ENCODE measurements at regions not wholly inside any gene's neighbourhood (a gene's known extent, or its start where the extent isn't known, plus 50 kb on each side); places are given as distances from the start of the nearest gene placed in this dataset.

- H3K4me2 ChIP-seq (ENCODE audit: low read length), result peak overlapping the region; percentile 56
- no peaks in the 10 kb centered on the region for H3K9me3 ChIP-seq (ENCODE audit: low read length)
- peaks cover 5% of the 10 kb centered on the region; the same call in 1 of the 2 replicates for H3F3A ChIP-seq (ENCODE audit: insufficient read depth, low read length)
- H3K79me2 ChIP-seq (ENCODE audit: insufficient read depth, low read length), result no peaks in the 10 kb centered on the region
- H2AFZ ChIP-seq (ENCODE audit: low read length), result no peak overlapping the region
- peak overlapping the region; percentile 90 for H3K27ac ChIP-seq (ENCODE audit: low read depth, low read length, poor library complexity, severe bottlenecking)
- H3K9ac ChIP-seq (ENCODE audit: low read length), result peak overlapping the region; percentile 23; the same call in 1 of the 2 replicates
- H3K27me3 ChIP-seq (ENCODE audit: insufficient read depth, low read length), result no peaks in the 10 kb centered on the region
- no peaks in the 10 kb centered on the region for H4K20me1 ChIP-seq (ENCODE audit: insufficient read depth, low read length)
- peak overlapping the region; percentile 29 for H3K4me3 ChIP-seq (ENCODE audit: low read depth, low read length, poor library complexity, severe bottlenecking)
- no peaks in the 10 kb centered on the region for H3K9me2 ChIP-seq (ENCODE audit: low read depth, low read length)
- TF ChIP-seq EZH2 (IDR thresholded peaks at IDR 0.05; ENCODE audit: borderline replicate concordance, low read length), result no peak
- TF ChIP-seq CTCF (IDR thresholded peaks at IDR 0.05; ENCODE audit: low read length), result no peak
- no peaks in the 10 kb centered on the region for H3K36me3 ChIP-seq (ENCODE audit: insufficient read depth, low read length)
- peaks cover 50% of the 10 kb centered on the region for H3K4me1 ChIP-seq (ENCODE audit: insufficient read depth, low read length, severe bottlenecking)
Measured at GRCh38 chr14:49959822-49960408, 67.0 kb downstream of the ARF6 start.

- H3K36me3 ChIP-seq (ENCODE audit: insufficient read depth, low read length), result no peaks in the 10 kb centered on the region
- no peaks in the 10 kb centered on the region for H3K27me3 ChIP-seq (ENCODE audit: insufficient read depth, low read length)
- peak overlapping the region; percentile 90 for H3K27ac ChIP-seq (ENCODE audit: low read depth, low read length, poor library complexity, severe bottlenecking)
- H3K79me2 ChIP-seq (ENCODE audit: insufficient read depth, low read length), result no peaks in the 10 kb centered on the region
- TF ChIP-seq CTCF (IDR thresholded peaks at IDR 0.05; ENCODE audit: low read length) (no peak), EZH2 (IDR thresholded peaks at IDR 0.05; ENCODE audit: borderline replicate concordance, low read length) (no peak)
- H3F3A ChIP-seq (ENCODE audit: insufficient read depth, low read length), result peaks cover 5% of the 10 kb centered on the region; the same call in 1 of the 2 replicates
- H2AFZ ChIP-seq (ENCODE audit: low read length), result no peak overlapping the region
- H3K4me1 ChIP-seq (ENCODE audit: insufficient read depth, low read length, severe bottlenecking), result peaks cover 56% of the 10 kb centered on the region
- H3K9me3 ChIP-seq (ENCODE audit: low read length), result no peaks in the 10 kb centered on the region
- peak overlapping the region; percentile 23; the same call in 1 of the 2 replicates for H3K9ac ChIP-seq (ENCODE audit: low read length)
- no peaks in the 10 kb centered on the region for H3K9me2 ChIP-seq (ENCODE audit: low read depth, low read length)
- no peaks in the 10 kb centered on the region for H4K20me1 ChIP-seq (ENCODE audit: insufficient read depth, low read length)
- peak overlapping the region; percentile 56 for H3K4me2 ChIP-seq (ENCODE audit: low read length)
- H3K4me3 ChIP-seq (ENCODE audit: low read depth, low read length, poor library complexity, severe bottlenecking), result peak overlapping the region; percentile 29
Measured at GRCh38 chr14:49960453-49960852, 67.6 kb downstream of the ARF6 start.

GRCh38 chr14:49961270-49962222 is 68.7 kb downstream of the ARF6 start:
- Histone ChIP-seq H4K20me1 (ENCODE audit: insufficient read depth, low read length) (no peaks in the 10 kb centered on the region), H3K27me3 (ENCODE audit: insufficient read depth, low read length) (no peaks in the 10 kb centered on the region), H3K4me2 (ENCODE audit: low read length) (peak overlapping the region; percentile 56), H3K4me1 (ENCODE audit: insufficient read depth, low read length, severe bottlenecking) (peaks cover 67% of the 10 kb centered on the region), H2AFZ (ENCODE audit: low read length) (peak overlapping the region; percentile 86), H3K79me2 (ENCODE audit: insufficient read depth, low read length) (no peaks in the 10 kb centered on the region), H3K27ac (ENCODE audit: low read depth, low read length, poor library complexity, severe bottlenecking) (peak overlapping the region; percentile 90), H3K4me3 (ENCODE audit: low read depth, low read length, poor library complexity, severe bottlenecking) (peak overlapping the region; percentile 14), H3K36me3 (ENCODE audit: insufficient read depth, low read length) (no peaks in the 10 kb centered on the region), H3F3A (ENCODE audit: insufficient read depth, low read length) (peaks cover 5% of the 10 kb centered on the region; the same call in 1 of the 2 replicates), H3K9ac (ENCODE audit: low read length) (peak overlapping the region; percentile 38), H3K9me2 (ENCODE audit: low read depth, low read length) (no peaks in the 10 kb centered on the region), H3K9me3 (ENCODE audit: low read length) (no peaks in the 10 kb centered on the region)
- TF ChIP-seq EZH2 (IDR thresholded peaks at IDR 0.05; ENCODE audit: borderline replicate concordance, low read length) (no peak), CTCF (IDR thresholded peaks at IDR 0.05; ENCODE audit: low read length) (no peak)
